KG1 (cell line): ENCODE measurements at regions not wholly inside any gene's neighbourhood (a gene's known extent, or its start where the extent isn't known, plus 50 kb on each side); places are given as distances from the start of the nearest gene placed in this dataset.

Source experiments
- DNase-seq: peaks from one replicate; lab custom pipeline; 2025; lab: John Stamatoyannopoulos, UW

DNA sequence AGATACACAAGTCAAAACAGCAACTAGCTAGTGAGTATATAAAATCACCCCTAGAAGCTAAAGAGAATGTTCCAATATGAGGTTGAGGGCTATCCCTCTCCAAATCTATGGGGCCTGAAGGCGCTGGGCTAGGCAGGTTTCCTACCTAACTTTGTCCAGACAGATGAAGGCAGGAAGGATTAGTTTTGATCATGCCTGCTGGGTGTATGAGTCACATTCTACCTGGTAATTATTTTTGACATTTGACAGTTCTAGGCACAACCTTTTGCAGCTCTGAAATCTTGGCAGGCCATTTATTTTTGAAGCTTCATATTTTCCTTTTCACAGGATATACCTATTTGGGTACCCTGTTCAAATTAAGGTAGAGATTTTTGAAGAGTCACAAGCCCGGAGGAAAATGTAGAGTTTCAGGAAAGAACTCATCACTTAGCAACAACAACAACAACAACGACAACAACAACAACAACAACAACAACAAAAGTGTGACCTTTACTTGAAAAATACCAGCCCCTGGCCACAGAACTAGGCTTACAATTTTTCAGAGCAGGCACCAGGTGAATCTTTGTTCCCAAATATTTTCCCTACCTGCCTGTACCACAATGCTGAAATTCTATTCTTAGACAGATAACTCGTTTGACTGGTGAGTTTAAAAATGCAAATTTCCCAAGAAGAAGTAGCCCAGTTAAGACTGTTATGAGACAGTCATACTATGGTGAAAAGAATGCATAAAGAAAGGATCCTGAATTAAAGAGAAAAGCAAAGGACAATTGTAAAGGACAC, 175.5 kb upstream of the TUT7 start:
- no peak for DNase-seq

DNA sequence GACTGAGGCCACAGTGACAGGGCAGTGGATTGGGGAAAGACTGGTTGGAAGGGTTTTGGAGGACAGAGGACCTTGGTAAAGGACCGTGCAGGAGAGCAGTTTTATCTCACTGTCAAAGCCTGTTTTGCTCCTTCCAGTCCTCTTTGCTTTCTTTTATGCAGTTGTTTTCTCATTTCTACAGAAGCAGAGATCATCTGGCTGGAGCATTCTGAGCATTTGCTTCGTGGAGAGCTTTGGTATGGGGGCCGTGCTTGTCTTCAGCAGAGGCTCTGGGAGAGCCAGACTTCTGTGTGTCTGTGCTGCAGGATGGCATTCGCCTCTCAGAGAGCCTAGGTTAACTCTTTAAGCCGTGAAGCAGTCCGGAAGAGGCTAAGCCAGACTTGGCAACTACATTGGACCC, 171.8 kb upstream of the TUT7 start:
- DNase-seq, result no peak

DNA sequence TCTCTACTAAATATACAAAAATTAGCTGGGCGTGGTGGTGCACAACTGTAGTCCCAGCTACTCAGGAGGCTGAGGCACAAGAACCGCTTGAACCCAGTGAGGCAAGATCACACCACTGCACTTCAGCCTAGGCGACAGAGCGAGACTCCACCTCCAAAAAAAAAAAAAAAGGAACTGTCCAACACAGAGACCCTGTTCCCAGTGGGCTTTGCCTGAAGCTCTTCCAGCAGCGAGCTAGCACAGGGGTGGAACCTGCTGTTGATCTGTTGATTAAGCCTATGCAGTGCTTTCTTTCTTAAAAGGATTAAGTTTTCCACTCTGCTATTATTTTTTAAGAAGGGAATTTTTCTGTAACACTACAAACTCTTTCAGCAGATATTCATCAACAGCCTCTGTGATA, 171.0 kb upstream of the TUT7 start:
- no peak for DNase-seq

DNA sequence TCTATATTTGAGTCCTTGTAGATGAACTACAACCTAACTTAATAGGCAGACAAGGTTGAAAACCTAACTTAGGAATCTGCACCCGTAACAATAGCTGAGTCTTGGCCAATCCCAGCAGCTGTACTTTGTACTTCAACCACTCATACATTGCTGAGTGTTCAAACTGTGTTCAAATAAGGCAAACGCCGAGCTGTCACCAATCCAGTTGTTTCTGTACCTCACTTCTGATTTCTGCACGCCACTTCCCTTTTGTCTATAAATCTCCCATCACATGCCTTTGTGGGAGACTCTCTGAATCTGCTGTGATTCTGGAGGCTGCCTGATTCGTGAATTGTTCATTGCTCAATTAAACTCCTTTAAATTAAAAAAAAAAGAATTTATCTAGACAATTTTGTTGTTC, 167.8 kb upstream of the TUT7 start:
- DNase-seq, result no peak

DNA sequence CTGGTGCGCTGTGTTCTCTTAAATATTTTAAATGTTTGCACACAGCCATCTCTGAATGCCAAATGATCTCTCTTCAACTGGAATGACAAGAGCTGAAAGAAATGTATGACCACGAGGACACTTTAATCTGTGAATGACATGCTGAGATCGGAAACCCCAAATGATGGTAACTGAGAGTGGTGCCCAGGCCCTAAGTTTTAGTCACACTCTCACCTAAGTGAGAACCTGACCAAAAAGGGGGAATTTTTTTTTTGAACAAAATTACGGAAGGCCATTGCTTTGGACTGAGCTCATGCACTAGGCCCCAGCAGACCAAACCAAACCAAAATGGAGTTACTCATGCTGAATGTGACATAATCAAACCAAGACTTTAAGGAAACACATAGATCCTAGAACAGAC, 167.1 kb upstream of the TUT7 start:
- DNase-seq, result no peak

DNA sequence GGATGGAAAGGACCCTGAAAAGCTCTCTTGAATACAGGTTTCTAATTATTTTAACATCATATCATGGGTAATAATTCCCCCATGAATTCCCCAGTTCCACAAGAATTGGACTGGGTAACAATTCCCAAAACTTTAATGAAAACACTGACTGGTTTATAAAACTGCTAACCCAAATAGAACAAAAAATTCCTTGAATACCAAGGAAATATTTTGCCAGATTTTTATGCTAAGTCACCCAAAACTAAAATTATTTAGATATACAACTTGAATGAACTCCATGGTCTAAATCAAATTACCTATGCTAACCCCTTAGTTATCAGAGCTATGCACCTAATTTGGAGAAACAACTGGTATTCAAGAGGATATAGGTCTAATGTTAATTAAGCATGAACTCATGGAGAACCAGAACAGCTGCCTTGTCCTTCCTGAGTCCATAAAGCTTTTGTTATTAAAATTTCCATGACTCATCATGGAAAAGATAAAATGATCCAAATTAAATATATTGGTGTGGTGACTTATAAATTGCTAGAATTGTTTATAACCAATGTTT, 164.9 kb upstream of the TUT7 start:
- no peak for DNase-seq

DNA sequence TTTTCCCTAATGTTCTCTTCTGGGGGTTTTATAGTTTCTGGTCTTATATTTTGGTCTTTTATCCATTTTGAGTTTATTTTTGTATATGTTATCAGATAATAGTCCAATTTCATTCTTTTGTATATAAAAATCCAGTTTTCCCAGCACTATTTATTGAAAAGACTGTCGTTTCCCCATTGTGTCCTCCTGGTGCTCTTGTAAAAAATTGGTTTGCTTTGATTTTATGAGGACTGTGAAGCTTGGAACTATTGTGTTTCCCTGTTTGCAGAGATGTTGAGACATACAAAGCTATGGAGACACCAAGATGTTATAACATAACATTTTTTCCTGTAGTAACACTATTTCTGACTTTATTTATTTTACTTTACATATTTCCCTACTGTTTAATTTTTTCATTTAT, 163.3 kb upstream of the TUT7 start:
- no peak for DNase-seq

DNA sequence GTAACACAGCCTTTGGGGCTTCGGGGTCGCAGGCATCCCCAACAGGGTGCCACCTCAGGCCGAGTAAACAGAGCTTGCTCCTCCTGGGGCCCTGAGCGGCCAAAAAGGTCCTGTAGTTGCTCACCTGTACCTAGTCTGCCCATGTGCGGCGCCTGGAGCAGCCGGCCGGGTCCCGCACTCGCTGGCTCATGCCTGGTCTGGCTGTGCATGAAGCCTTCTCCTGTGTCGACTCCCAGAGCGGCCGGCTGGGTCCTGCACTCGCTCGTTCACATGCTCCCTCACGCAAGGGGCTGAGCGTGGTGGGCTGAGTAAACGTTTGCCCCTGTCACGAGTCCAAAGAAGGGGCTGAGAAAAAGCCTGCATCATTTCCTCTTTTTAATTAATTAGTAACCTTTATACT, 162.4 kb upstream of the TUT7 start:
- no peak for DNase-seq

DNA sequence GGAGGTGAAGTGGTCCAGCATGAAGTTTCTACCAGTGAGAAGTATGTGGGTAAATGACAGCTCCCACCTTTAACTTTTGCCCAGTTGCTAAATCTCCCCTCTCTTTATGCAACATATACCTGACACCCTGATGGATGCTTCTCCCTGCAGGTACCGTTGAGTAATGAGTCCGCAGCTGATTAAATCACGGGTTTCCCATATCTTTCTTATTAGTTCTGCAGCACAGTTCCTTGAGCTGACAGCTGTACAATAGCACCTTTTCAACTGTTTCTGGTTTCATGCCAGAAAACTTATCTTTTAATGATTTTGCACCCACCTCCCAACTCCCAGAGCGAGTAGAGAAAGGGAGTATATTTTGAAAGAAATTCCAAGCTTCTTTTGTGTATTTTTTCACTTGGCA, 161.0 kb upstream of the TUT7 start:
- no peak for DNase-seq

DNA sequence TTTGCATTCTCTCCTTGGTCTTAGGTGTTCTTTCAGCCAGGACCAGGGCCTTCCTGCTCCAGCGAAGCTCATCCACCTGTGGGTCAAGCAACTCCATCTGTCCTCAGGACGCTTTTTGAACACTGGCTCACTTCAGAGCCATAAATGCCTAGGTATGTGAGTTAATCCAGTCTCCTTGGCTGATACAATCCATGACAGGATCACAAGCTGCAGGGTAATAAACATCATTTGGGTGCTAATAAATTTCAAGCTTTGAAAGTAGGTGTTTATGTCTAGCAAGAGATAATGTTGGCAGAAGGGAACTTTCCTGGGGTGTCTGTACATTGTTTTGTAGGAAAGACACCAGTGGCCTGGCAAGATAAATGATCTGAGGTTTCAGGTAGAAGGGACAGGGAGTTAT, 159.2 kb upstream of the TUT7 start:
- no peak for DNase-seq

DNA sequence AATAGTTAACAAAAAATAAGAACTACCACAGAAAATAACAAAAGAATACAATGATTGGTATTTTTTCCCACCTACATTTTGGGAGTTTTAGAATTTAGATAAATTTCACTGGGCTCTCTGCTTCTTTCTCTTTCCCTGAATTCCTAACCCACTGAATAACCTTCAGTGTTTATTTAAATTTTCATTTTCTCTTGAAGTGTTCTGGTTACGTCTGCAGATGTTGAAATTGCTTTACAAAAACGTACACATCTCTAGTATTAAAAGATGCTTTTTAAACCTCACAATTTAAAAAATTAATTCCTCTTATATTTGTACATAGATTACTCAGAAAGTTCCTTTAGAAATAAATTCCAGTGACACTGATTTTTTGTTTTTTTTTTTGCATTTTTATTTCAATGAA, 158.7 kb upstream of the TUT7 start:
- no peak for DNase-seq

DNA sequence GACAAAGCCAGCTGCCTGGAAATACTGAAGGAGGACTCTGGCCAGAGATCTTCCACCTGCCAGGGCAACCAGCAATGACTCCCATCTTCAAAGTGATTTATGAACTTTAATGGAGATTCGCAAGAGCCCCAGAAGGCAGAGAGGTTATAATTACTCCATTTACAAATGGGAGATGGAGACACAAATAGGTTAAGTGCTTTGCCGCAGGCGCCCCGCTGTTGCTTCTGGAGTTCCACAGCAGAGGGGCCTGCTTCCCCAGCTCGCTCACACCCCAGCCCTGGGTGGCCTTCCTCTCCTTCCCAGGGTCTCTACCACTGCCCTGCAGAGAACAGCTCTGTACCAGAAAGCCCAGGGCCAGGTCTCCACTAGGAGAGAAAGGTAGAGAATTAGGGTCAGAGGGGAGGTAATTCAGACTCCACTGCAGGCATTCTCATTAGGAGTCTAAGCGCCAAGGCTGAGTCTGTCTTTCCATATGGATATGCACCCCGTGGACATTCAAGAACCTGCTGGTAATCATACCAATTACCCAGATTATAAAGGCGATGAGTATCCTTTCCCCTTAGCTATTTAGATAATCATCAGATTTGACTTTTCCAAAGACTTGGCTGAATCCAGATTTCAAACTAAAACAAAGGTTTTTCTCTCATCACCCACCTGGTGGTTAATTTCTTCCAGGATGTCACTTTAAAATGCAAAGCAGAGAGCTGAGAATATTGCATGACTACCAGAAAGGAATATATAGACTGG, 157.6 kb upstream of the TUT7 start:
- DNase-seq, result no peak

DNA sequence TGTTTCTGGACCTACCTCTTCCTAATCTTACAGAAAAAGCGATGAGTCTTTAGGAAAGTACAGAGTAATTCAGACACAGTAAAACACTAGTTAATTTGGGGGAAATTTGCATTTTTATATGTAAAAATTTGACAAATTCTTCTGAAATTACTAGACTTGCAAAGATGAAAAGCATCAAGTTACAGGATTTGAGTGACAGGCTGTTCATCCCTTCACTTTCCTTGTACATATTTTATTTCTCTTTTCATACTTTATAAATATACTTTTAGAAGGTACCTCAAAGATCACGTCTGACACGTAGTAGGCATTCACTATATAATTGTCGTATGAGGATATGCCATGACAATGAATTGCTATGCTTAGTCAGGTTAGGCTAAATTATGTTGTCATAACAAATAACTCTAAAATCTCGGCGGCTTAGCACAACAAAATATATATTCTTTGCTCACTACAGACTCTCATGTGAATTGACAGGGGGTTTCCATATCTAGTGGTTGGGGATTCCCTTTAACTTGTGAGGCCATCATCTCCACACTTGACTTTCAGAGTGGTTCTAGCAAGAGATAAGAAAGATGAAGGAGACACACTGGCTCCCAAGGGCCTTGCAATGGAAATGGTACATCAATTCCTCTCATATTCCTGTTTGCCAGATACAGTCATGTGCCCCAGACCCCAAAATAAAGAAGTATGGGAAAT, 154.1 kb upstream of the TUT7 start:
- DNase-seq, result no peak

DNA sequence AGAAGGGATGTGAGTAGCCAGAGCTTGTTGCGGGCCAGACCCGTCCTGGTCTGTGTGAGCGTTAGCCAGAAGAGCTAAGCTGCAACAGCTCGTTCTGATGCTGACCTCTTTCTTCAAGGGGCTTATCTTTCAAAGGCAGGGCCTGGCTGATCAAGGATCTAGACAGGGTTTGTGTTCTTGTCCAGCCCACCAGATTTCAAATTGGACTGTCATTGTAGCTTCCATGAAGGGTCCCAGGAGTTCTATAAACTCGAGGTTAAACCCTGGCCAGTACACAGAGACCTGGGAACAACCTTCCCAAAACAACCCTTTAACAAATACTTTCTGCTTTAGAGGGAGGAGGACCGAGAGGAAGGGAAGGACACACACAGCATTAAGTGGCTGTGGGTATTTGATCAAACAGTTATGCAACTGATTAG, 153.0 kb upstream of the TUT7 start:
- no peak for DNase-seq

DNA sequence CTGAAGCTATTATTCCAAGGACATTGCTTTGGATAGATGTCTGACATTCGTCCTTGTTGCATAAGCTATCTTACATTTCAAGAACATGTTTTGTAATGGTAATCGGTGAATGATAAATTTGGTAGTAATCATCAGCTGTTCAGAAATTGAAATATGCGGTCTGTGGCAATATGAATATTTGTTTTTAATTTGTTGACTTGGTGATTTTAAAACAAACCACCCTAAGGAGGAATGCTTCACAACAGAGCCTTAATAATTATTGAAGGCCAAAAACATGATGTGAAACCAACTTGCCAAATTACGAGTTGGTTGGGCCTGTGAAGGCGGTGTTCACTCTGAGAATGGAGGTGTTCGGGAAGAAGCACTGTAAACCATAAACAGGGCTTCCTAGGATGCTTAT, 149.7 kb upstream of the TUT7 start:
- no peak for DNase-seq

DNA sequence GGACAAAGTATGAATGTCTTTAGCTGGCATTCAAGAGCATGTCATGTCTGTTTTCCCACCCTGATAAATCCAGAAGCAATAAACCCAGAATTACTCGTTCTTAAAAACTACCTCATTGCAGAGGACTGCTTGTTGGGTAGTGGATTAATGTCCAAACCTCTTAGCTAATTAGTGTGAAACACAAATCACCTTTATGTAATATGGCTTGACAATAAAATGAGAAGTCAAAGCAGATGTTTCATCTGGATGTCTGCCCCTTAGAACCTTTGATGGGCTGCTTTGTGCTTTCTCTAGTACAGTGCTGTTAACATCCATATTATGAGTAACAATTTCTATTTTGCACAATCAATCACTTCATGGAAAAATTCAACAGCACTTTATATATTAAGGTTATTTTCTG, 149.1 kb upstream of the TUT7 start:
- no peak for DNase-seq

DNA sequence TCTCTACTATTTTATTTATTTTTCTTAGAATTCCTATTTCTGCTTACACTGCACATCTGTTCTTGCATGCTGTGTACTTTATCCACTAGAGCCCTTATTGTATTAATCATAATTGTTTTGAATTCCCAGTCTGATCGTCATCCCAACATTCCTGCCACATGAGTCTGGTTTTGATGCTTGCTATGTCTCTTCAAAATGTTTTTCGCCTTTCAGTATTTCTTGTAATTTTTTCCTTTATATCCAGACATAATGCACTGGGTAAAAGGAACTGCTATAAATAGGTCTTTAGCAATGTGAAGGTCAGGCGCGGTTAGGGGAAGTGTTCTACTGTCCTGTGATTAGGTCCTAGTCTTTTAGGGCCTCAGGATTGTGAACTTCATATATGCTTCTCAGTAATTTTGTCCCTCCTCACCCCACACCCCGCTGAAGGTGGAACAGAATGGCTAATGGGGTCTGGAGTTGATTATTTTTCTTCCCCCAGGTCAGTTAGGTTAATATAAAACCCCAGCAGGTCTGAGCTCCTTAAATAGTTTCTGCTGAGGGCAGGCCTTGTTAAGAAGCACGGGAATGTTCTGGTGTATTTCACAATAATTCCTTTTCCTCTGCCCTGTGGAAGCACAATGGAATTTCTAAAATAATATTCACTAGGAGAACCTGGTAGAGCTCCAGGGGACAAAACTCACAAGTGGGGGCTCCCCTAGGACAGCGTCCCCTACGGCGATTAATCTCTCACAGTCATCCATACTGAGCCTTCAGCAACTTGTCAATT, 146.6 kb upstream of the TUT7 start:
- DNase-seq, result no peak

DNA sequence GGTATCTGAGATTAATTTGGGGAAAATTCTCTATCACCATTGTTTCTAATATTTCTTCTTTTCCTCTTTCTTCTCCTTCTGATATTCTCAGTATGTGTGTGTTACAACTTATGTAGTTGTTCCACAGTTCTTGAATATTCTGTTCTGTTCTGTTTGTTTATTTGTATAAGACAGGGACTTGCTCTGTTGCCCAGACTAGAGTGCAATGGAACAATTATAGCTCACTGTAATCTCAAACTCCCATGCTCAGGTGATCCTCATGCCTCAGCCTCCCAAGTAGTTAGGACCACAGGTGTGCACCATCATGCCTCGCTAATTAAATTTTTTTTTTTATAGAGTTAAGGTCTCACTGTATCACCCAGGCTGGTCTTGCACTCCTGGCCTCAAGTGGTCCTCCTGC, 145.8 kb upstream of the TUT7 start:
- no peak for DNase-seq

DNA sequence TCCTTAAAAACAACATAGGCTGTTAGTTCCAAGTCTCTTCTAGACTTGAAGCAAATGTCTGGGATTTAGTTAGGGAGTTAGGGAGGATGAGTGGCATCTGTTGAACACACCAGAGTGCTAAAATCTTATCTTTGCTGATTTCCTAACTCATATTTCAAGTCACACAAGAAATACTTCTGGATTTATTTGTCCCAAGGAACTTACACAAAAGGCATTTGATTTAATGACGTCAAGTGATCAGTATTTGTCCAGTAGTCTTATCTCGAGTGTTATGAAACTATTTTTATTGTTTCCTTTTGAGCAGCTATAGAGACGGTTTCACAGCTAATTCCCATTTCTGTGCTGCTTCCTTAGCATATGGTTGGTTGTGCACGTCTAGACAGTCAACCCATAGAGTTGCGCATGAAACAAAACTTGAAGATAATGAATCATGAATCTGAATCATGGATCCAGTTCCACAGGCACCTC, 140.5 kb upstream of the TUT7 start:
- no peak for DNase-seq

DNA sequence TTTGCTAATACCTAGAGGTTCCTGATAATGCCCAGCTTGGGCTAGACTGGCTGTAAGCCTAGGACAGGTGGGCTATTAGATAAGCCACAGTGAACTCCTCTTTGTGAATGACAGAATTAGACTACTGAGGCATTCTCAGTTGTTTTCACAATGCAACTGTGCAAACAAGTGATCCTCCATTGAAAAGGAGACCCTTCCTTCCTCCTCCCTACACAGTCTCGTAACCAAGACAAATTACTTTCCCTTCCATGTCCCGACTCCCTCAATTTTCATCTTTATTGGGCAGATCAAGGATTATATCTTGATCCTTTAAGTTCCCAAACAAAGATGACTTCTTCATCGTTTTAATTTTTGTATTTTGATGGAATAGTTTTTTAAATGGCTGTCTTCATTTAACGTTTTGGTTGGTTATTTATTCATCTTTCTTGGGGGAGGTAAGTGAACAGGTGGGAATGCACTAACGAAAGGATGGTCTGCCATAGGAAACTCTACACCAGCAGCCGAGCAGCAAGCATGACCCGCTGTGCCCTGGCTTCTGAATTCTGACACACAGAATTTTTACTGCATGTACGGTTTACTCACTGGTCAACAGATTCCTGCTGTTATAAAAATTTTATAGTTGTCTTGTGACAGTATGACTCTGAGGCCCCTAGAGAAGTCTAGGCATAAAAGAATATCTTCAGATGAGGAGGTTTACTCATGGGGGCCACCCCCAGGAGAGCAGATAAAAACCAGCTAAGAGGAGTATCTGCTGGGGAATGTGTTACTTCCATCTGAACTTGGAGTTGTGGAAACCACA, 137.5 kb upstream of the TUT7 start:
- DNase-seq, result no peak

DNA sequence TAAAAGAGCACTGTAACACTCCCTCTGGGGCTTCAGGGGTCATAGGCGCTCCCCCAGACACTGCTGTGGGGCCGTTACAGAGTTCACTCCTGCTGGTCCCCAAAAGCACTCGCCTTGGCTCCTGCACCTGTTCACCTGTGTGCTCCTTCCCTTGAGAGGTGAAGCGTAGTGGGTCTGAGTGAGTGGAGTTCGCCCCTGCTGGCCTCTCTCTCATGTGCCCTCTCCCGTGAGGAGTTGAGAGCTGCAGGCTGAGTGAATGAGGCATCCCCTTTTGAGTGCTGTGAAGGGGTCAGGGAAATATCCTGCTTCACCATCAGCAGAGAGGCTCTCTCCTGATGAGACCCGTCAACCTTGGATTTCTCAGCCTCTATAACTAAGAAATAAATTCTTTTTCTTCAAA, 134.6 kb upstream of the TUT7 start:
- no peak for DNase-seq
